ENCODE measurements at regions not wholly inside any gene's neighbourhood (a gene's known extent, or its start where the extent isn't known, plus 50 kb on each side); places are given as distances from the start of the nearest gene placed in this dataset.

DNA sequence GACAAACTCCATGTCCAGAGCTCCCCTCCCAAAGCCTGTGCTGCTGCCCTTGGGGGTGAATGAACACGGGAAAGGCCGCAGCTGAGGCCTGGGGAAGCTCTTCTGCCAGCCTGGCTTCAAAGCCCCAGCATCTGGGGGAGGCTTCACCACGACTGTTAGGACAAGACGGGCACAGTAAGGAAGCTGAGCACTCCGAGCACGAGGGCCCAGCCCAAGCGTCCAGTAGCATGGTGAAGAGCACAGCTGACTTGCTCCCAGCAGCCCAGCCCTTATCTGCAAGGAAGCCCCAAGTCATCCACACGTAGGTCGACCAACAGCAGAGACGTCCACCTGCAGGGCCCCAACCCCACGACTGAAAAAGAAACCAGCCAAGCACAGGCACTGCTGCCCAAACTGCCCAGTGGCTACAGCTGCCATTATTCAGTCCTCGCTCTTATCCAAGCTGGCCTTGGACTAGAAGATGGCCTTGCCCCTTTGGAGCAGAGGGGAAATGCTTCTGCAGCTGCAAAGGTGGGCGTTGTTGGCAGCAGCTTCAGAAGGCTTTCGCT is 62.5 kb downstream of the SHANK2 start:
- no peak for TF ChIP-seq POLR2A (IDR thresholded peaks at IDR 0.05)
- TF ChIP-seq, protein P1, sequence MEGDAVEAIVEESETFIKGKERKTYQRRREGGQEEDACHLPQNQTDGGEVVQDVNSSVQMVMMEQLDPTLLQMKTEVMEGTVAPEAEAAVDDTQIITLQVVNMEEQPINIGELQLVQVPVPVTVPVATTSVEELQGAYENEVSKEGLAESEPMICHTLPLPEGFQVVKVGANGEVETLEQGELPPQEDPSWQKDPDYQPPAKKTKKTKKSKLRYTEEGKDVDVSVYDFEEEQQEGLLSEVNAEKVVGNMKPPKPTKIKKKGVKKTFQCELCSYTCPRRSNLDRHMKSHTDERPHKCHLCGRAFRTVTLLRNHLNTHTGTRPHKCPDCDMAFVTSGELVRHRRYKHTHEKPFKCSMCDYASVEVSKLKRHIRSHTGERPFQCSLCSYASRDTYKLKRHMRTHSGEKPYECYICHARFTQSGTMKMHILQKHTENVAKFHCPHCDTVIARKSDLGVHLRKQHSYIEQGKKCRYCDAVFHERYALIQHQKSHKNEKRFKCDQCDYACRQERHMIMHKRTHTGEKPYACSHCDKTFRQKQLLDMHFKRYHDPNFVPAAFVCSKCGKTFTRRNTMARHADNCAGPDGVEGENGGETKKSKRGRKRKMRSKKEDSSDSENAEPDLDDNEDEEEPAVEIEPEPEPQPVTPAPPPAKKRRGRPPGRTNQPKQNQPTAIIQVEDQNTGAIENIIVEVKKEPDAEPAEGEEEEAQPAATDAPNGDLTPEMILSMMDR (IDR thresholded peaks at IDR 0.05) = no peak

All from gastroesophageal sphincter (tissue), 3 donors.